ENCODE measurements at regions not wholly inside any gene's neighbourhood (a gene's known extent, or its start where the extent isn't known, plus 50 kb on each side); places are given as distances from the start of the nearest gene placed in this dataset.

GRCh38 chr3:87446849-87447387 is 170.5 kb upstream of the POU1F1 start:
- TF ChIP-seq CTCF (conservative IDR thresholded peaks at IDR 0.05 in 1 of 2, IDR thresholded peaks at IDR 0.05 in 1 of 2; ENCODE audit: low read depth in 1 of 2, low read length in 2 of 2) (no peak), EZH2 (IDR thresholded peaks at IDR 0.05; ENCODE audit: low read length, missing control alignments) (no peak)

Measured in fibroblast of lung (primary cell).